Kidney epithelial cell (primary cell): ENCODE measurements at regions not wholly inside any gene's neighbourhood (a gene's known extent, or its start where the extent isn't known, plus 50 kb on each side); places are given as distances from the start of the nearest gene placed in this dataset.
"Not testable (repeated sequence)": the region's sequence is repeated elsewhere in the genome, so short reads cannot be mapped to it uniquely, and the experiment has no call there.

ENCODE experiments used
- DNase-seq: peaks from one replicate; pipeline ENCODE4 v3.0.0-alpha.2; 2010; ENCODE audit warnings: low read depth
- H3K27me3 ChIP-seq: 2 replicates; pipeline ENCODE4 v1.6.0; 2011; ENCODE audit warnings: low read length; ENCODE audit not compliant: control insufficient read depth, insufficient read depth
- H3K36me3 ChIP-seq: 2 replicates; pipeline ENCODE4 v1.5.1; 2011; ENCODE audit warnings: low read length; ENCODE audit not compliant: control insufficient read depth, insufficient read depth
- H3K4me3 ChIP-seq: 2 replicates; pipeline ENCODE4 v1.5.1; 2011; ENCODE audit warnings: low read depth, mild to moderate bottlenecking, control low read depth, low read length
- CTCF ChIP-seq: IDR thresholded peaks from 2 replicates; pipeline ENCODE4 v1.5.1; 2011; ENCODE audit warnings: mild to moderate bottlenecking, moderate library complexity, low read length, control low read depth, inconsistent platforms; ENCODE audit not compliant: insufficient read depth, poor library complexity, severe bottlenecking

GRCh38 chr12:90809940-90810339 is 145.0 kb downstream of the CCER1 start:
- H3K27me3 ChIP-seq: no peaks in the 10 kb centered on the region
- no peak for TF ChIP-seq CTCF
- no peak overlapping the region for H3K4me3 ChIP-seq
- H3K36me3 ChIP-seq: no peaks in the 10 kb centered on the region
- no peak for DNase-seq

- H3K27me3 ChIP-seq: no peaks in the 10 kb centered on the region
- no peak for DNase-seq
- H3K4me3 ChIP-seq: no peak overlapping the region
- TF ChIP-seq CTCF: no peak
- no peaks in the 10 kb centered on the region for H3K36me3 ChIP-seq
These were observed 146.4 kb downstream of the CCER1 start for GRCh38 chr12:90808568-90808967.

GRCh38 chr12:90802727-90803126 is 152.2 kb downstream of the CCER1 start:
- Histone ChIP-seq H3K27me3 (no peaks in the 10 kb centered on the region), H3K36me3 (no peaks in the 10 kb centered on the region), H3K4me3 (no peak overlapping the region)
- DNase-seq: no peak
- TF ChIP-seq CTCF: no peak

DNA sequence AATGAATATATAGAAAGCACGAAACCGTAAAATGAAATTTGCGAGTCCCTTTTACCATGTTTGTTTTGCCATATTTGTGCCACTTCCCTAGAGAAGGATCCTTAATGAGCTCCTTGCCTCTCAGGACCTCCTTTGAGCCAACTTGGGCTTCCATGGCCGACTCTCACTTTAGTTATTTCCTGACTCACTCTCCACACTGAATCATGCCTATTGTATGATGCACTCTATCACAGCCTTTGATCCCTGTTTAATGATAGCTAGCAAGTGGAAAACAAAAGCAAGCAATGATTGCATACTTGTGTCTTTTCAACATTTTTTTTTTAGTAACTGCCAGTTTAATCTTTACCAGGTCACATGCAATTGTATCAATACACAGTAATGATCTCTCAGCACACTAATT is 153.2 kb downstream of the CCER1 start:
- DNase-seq: peak; percentile 38
- no peak overlapping the region for H3K4me3 ChIP-seq
- no peaks in the 10 kb centered on the region for H3K27me3 ChIP-seq
- no peaks in the 10 kb centered on the region for H3K36me3 ChIP-seq
- TF ChIP-seq CTCF: no peak

GRCh38 chr12:90794212-90794611 is 160.8 kb downstream of the CCER1 start:
- H3K36me3 ChIP-seq: no peaks in the 10 kb centered on the region
- no peak for TF ChIP-seq CTCF
- no peaks in the 10 kb centered on the region for H3K27me3 ChIP-seq
- DNase-seq: no peak
- H3K4me3 ChIP-seq: no peak overlapping the region

DNA sequence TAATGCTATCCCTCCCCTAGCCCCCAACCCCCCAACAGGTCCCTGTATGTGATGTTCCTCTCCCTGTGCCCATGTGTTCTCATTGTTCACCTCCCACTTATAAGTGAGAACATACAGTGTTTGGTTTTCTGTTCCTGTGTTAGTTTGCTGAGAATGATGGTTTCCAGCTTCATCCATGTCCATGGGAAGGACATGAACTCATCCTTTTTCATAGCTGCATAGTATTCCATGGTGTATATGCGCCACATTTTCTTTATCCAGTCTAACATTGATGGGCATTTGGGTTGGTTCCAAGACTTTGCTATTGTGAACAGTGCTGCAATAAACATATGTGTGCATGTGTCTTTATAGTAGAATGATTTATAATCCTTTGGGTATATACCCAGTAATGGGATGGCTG is 162.3 kb downstream of the CCER1 start:
- H3K36me3 ChIP-seq, H3K4me3 ChIP-seq, DNase-seq, H3K27me3 ChIP-seq: not testable (repeated sequence)
